NCI-H2029 (cell line): ENCODE measurements at regions not wholly inside any gene's neighbourhood (a gene's known extent, or its start where the extent isn't known, plus 50 kb on each side); places are given as distances from the start of the nearest gene placed in this dataset.

ENCODE experiments used
- DNase-seq: peaks from one replicate; lab custom pipeline; 2025; lab: John Stamatoyannopoulos, UW

- no peak for DNase-seq
Observed at GRCh38 chr1:199746666-199747384, 280.7 kb upstream of the NR5A2 start.

- no peak for DNase-seq
Observed at GRCh38 chr1:199747984-199748383, 279.5 kb upstream of the NR5A2 start.

- no peak for DNase-seq
Observed at GRCh38 chr1:199751506-199751905, 276.0 kb upstream of the NR5A2 start.

- DNase-seq: no peak
Observed at GRCh38 chr1:199751962-199752687, 275.4 kb upstream of the NR5A2 start.

GRCh38 chr1:199752688-199753027 lies 274.9 kb upstream of the NR5A2 start:
- DNase-seq: no peak

GRCh38 chr1:199753513-199753912 lies 274.0 kb upstream of the NR5A2 start:
- no peak for DNase-seq

GRCh38 chr1:199756066-199756465 lies 271.4 kb upstream of the NR5A2 start:
- DNase-seq: no peak

- DNase-seq: no peak
Observed at GRCh38 chr1:199758626-199759255, 268.8 kb upstream of the NR5A2 start.

GRCh38 chr1:199759268-199759730 lies 268.2 kb upstream of the NR5A2 start:
- no peak for DNase-seq

GRCh38 chr1:199762572-199762971 lies 264.9 kb upstream of the NR5A2 start:
- DNase-seq: no peak

- DNase-seq: no peak
Observed at GRCh38 chr1:199766218-199766792, 261.2 kb upstream of the NR5A2 start.

GRCh38 chr1:199767700-199768099 lies 259.8 kb upstream of the NR5A2 start:
- DNase-seq: no peak

- peak; percentile 79 for DNase-seq
Observed at GRCh38 chr1:199774433-199775089, 252.9 kb upstream of the NR5A2 start.

GRCh38 chr1:199776768-199777497 lies 250.6 kb upstream of the NR5A2 start:
- no peak for DNase-seq

- DNase-seq: peak; percentile 76
Observed at GRCh38 chr1:199778324-199778955, 249.1 kb upstream of the NR5A2 start.

GRCh38 chr1:199780091-199780490 lies 247.4 kb upstream of the NR5A2 start:
- DNase-seq: no peak

GRCh38 chr1:199780948-199781670 lies 246.4 kb upstream of the NR5A2 start:
- no peak for DNase-seq

GRCh38 chr1:199784138-199784895 lies 243.2 kb upstream of the NR5A2 start:
- DNase-seq: no peak

- no peak for DNase-seq
Observed at GRCh38 chr1:199786695-199787094, 240.8 kb upstream of the NR5A2 start.

GRCh38 chr1:199789141-199789540 lies 238.4 kb upstream of the NR5A2 start:
- no peak for DNase-seq
